Endothelial cell of umbilical vein (primary cell): ENCODE measurements at regions not wholly inside any gene's neighbourhood (a gene's known extent, or its start where the extent isn't known, plus 50 kb on each side); places are given as distances from the start of the nearest gene placed in this dataset.

Experiments
- BruUV-seq: library from RNA; stranded (reverse); fragments of 400-500 nt; replicated peaks from 2 replicates; lab custom pipeline; 2021; lab: Mats Ljungman, UMichigan
- CTCF ChIA-PET: fragments of 300-600, 350-600 bp; sonication (Branson Sonifier 250); formaldehyde crosslinking; loops from one replicate; lab custom pipeline; 2021; ENCODE audit warnings: antibody characterized with exemption, inconsistent platforms; lab: Charles Lee
- POLR2A ChIA-PET: fragments of 300-600, 350-600 bp; sonication (Branson Sonifier 250); formaldehyde crosslinking; loops from one replicate; lab custom pipeline; 2021; ENCODE audit warnings: antibody characterized with exemption, inconsistent platforms; lab: Charles Lee
- DNase-seq: peaks from one replicate; pipeline ENCODE4 v3.0.0-alpha.2; 2011; ENCODE audit warnings: low read depth, low spot score
- FAIRE-seq: peaks from 2 replicates; lab custom pipeline; 2011; peaks lifted over from hg19 to GRCh38; lab: Jason Lieb, UNC
- H2AFZ ChIP-seq: 2 replicates; pipeline ENCODE4 v1.6.0; 2012; ENCODE audit warnings: low read depth, low read length, control low read depth, inconsistent platforms
- H3K27ac ChIP-seq: 2 replicates; pipeline ENCODE4 v1.5.1; 2011; ENCODE audit warnings: low read depth, mild to moderate bottlenecking, control low read depth, low read length, moderate library complexity; ENCODE audit not compliant: insufficient read depth
- H3K27me3 ChIP-seq, 2 experiments: 2 replicates each; pipeline versions ENCODE4 v1.6.0 to v1.6.1; 2011; ENCODE audit warnings: low read length in 2 of 2, mixed read lengths in 1 of 2; ENCODE audit not compliant: control insufficient read depth in 2 of 2, insufficient read depth in 2 of 2
- H3K36me3 ChIP-seq, 2 experiments: 2 replicates in 1 of 2; 3 replicates in 1 of 2; pipeline ENCODE4 v1.5.1; 2011; ENCODE audit warnings: low read length in 2 of 2, mild to moderate bottlenecking in 1 of 2, moderate library complexity in 1 of 2; ENCODE audit not compliant: control insufficient read depth in 2 of 2, insufficient read depth in 2 of 2; ENCODE audit errors: extremely low read depth in 1 of 2
- H3K4me1 ChIP-seq: 3 replicates; pipeline ENCODE4 v1.5.1; 2011; ENCODE audit warnings: mild to moderate bottlenecking, low read length; ENCODE audit not compliant: control insufficient read depth, insufficient read depth; ENCODE audit errors: extremely low read depth
- H3K4me2 ChIP-seq: 2 replicates; pipeline ENCODE4 v1.6.1; 2011; ENCODE audit warnings: low read length, control low read depth, mixed read lengths; ENCODE audit not compliant: insufficient read depth
- H3K4me3 ChIP-seq, 3 experiments: fragments of 200-600 bp in 1 of 3; sonication (generic), shearing (Covaris generic) in 1 of 3; replicated peaks in 1 of 3; 2 replicates each; pipeline ENCODE4 v1.5.1; 2011 to 2016; ENCODE audit warnings: control low read depth in 3 of 3, low read length in 3 of 3, mild to moderate bottlenecking in 2 of 3, inconsistent platforms in 1 of 3, low read depth in 1 of 3, moderate library complexity in 1 of 3; ENCODE audit not compliant: insufficient read depth in 1 of 3
- H3K79me2 ChIP-seq: 2 replicates; pipeline ENCODE4 v1.6.0; 2012; ENCODE audit warnings: low read length, inconsistent platforms; ENCODE audit not compliant: control insufficient read depth, insufficient read depth
- H3K9ac ChIP-seq: replicated peaks from 2 replicates; pipeline ENCODE3; 2011; ENCODE audit warnings: low read length, control low read depth; ENCODE audit not compliant: insufficient read depth; ENCODE audit errors: extremely low read depth
- H3K9me1 ChIP-seq: replicated peaks from 3 replicates; pipeline ENCODE4 v1.6.0; 2011; ENCODE audit warnings: mild to moderate bottlenecking, low read length; ENCODE audit not compliant: control insufficient read depth, insufficient read depth; ENCODE audit errors: extremely low read depth
- H3K9me3 ChIP-seq: replicated peaks from 2 replicates; pipeline ENCODE4 v1.5.1; 2012; ENCODE audit warnings: low read length, inconsistent platforms; ENCODE audit not compliant: control insufficient read depth, insufficient read depth
- H4K20me1 ChIP-seq: replicated peaks from 2 replicates; pipeline ENCODE3; 2011; ENCODE audit warnings: mild to moderate bottlenecking, low read length; ENCODE audit not compliant: control insufficient read depth, insufficient read depth; ENCODE audit errors: extremely low read depth
- CTCF ChIP-seq, 2 donors: IDR thresholded peaks; 1 replicate in 1 of 2; 2 replicates in 1 of 2; pipeline ENCODE4 v1.5.1; 2011; ENCODE audit warnings: low read length in 2 of 2, mild to moderate bottlenecking in 2 of 2, moderate library complexity in 2 of 2, control low read depth in 1 of 2, inconsistent platforms in 1 of 2, low read depth in 1 of 2; ENCODE audit not compliant: insufficient read depth in 1 of 2; ENCODE audit errors: extremely low read depth in 1 of 2
- EZH2 ChIP-seq: IDR thresholded peaks from 2 replicates; pipeline ENCODE4 v1.6.1; 2012; ENCODE audit warnings: borderline replicate concordance, low read depth, mild to moderate bottlenecking, moderate library complexity, low read length, inconsistent platforms; ENCODE audit not compliant: severe bottlenecking
- FOS ChIP-seq: IDR thresholded peaks from 2 replicates; pipeline ENCODE4 v1.6.1; 2011; ENCODE audit warnings: mild to moderate bottlenecking, low read length, moderate library complexity, borderline replicate concordance; ENCODE audit not compliant: insufficient read depth
- GATA2 ChIP-seq: IDR thresholded peaks from 2 replicates; pipeline ENCODE4 v1.7.0; 2011; ENCODE audit warnings: low read depth, mild to moderate bottlenecking, moderate library complexity, mixed read lengths, low read length; ENCODE audit not compliant: insufficient read length, insufficient read depth
- JUN ChIP-seq: IDR thresholded peaks from 2 replicates; pipeline ENCODE4 v1.6.1; 2011; ENCODE audit warnings: borderline replicate concordance, low read depth; ENCODE audit not compliant: insufficient read length, insufficient read depth
- MYC ChIP-seq: IDR thresholded peaks from one replicate; pipeline ENCODE4 v1.6.1; 2011; ENCODE audit warnings: mild to moderate bottlenecking, low read depth, low read length
- POLR2A ChIP-seq: IDR thresholded peaks from 2 replicates; pipeline ENCODE4 v1.6.1; 2012; ENCODE audit warnings: low read depth, mild to moderate bottlenecking, control low read depth, low read length
- POLR2AphosphoS5 ChIP-seq: IDR thresholded peaks from 2 replicates; pipeline ENCODE4 v1.6.1; 2012; ENCODE audit warnings: low read depth, mild to moderate bottlenecking, control low read depth, low read length, moderate library complexity; ENCODE audit not compliant: insufficient read depth
- dilution Hi-C: fragments of 300-500 bp; cut with MboI; formaldehyde crosslinking; loops from one replicate; pipeline ENCODE4 v1.15.0; 2019; ENCODE audit warnings: low sequenced_read_pairs; ENCODE audit not compliant: extremely low pct_ligation_motif_present
- intact Hi-C: fragments of 100-400 bp; cut with micrococcal nuclease; formaldehyde crosslinking; loops from one replicate; pipeline ENCODE4 v1.10.0; 2022
- TF ChIP-seq, protein P1 (sequence below): IDR thresholded peaks from 2 replicates; pipeline ENCODE4 v1.6.1; 2011; ENCODE audit not compliant: insufficient read depth, insufficient read length

DNA sequence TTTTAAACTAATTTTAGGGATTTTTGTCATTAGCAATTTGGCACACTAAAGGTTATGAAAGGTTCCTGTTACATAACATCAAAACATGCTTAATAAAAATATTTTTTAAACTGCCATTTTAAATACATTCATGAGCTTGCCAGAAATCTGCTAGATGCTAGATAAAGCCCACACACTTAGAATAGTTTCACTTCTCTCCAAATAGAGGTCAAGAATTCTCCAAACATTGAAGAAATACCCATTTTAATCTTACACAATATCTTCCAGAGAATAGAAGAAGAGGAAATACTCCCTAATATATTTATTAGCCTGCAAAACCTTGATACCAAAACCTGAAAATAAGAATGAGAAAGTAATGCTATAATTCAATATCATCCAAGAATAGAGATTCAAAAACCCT lies 247.5 kb downstream of the PTH2R start:
- Histone ChIP-seq H3K4me2 (no peak overlapping the region), H3K4me1 (no peaks in the 10 kb centered on the region), H2AFZ (no peak overlapping the region), H3K27ac (no peak overlapping the region), H3K9me3 (no peaks in the 10 kb centered on the region), H3K4me3 (no peak overlapping the region), H3K9ac (no peak overlapping the region), H4K20me1 (no peaks in the 10 kb centered on the region), H3K27me3 (no peaks in the 10 kb centered on the region), H3K79me2 (no peaks in the 10 kb centered on the region), H3K9me1 (no peaks in the 10 kb centered on the region), H3K36me3 (no peaks in the 10 kb centered on the region)
- dilution Hi-C loops = no loop called here
- no peak for DNase-seq
- FAIRE-seq = no peak
- no TSS peak for BruUV-seq
- CTCF ChIA-PET = no interaction called here
- intact Hi-C loops = no loop called here
- POLR2A ChIA-PET = no interaction called here
- TF ChIP-seq FOS (no peak), JUN (no peak), MYC (no peak), GATA2 (no peak), POLR2A (no peak), POLR2AphosphoS5 (no peak), CTCF (IDR thresholded peaks at IDR 0.05; ENCODE audit: extremely low read depth in 1 of 2, insufficient read depth in 1 of 2, low read depth in 1 of 2, low read length in 2 of 2) (no peak), EZH2 (no peak)
- TF ChIP-seq, protein P1, sequence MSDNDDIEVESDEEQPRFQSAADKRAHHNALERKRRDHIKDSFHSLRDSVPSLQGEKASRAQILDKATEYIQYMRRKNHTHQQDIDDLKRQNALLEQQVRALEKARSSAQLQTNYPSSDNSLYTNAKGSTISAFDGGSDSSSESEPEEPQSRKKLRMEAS = no peak
